ENCODE measurements at regions not wholly inside any gene's neighbourhood (a gene's known extent, or its start where the extent isn't known, plus 50 kb on each side); places are given as distances from the start of the nearest gene placed in this dataset.

- no peak overlapping the region for H3K4me3 ChIP-seq (replicated peaks; ENCODE audit: low read depth, low read length)
- DNase-seq (ENCODE audit: low read depth), result no peak
- TF ChIP-seq CTCF (IDR thresholded peaks at IDR 0.05; ENCODE audit: low read length, missing control alignments), result no peak
Measured at GRCh38 chr1:22295396-22295795, 152.5 kb upstream of the WNT4 start.

GRCh38 chr1:22295856-22296255 lies 153.0 kb upstream of the WNT4 start:
- TF ChIP-seq CTCF (IDR thresholded peaks at IDR 0.05; ENCODE audit: low read length, missing control alignments), result no peak
- DNase-seq (ENCODE audit: low read depth), result no peak
- no peak overlapping the region for H3K4me3 ChIP-seq (replicated peaks; ENCODE audit: low read depth, low read length)

- TF ChIP-seq CTCF (IDR thresholded peaks at IDR 0.05; ENCODE audit: low read length, missing control alignments), result no peak
- DNase-seq (ENCODE audit: low read depth), result no peak
- H3K4me3 ChIP-seq (replicated peaks; ENCODE audit: low read depth, low read length), result no peak overlapping the region
Measured at GRCh38 chr1:22296701-22297591, 154.0 kb upstream of the WNT4 start.

GRCh38 chr1:22297999-22298398 lies 153.7 kb upstream of the ZBTB40 start:
- TF ChIP-seq CTCF (IDR thresholded peaks at IDR 0.05; ENCODE audit: low read length, missing control alignments), result no peak
- DNase-seq (ENCODE audit: low read depth), result no peak
- no peak overlapping the region for H3K4me3 ChIP-seq (replicated peaks; ENCODE audit: low read depth, low read length)

- no peak for TF ChIP-seq CTCF (IDR thresholded peaks at IDR 0.05; ENCODE audit: low read length, missing control alignments)
- no peak for DNase-seq (ENCODE audit: low read depth)
- no peak overlapping the region for H3K4me3 ChIP-seq (replicated peaks; ENCODE audit: low read depth, low read length)
Measured at GRCh38 chr1:22303816-22304215, 147.8 kb upstream of the ZBTB40 start.

- DNase-seq (ENCODE audit: low read depth), result no peak
- TF ChIP-seq CTCF (IDR thresholded peaks at IDR 0.05; ENCODE audit: low read length, missing control alignments), result no peak
- H3K4me3 ChIP-seq (replicated peaks; ENCODE audit: low read depth, low read length), result no peak overlapping the region
Measured at GRCh38 chr1:22309572-22309971, 142.1 kb upstream of the ZBTB40 start.

- no peak for TF ChIP-seq CTCF (IDR thresholded peaks at IDR 0.05; ENCODE audit: low read length, missing control alignments)
- H3K4me3 ChIP-seq (replicated peaks; ENCODE audit: low read depth, low read length), result no peak overlapping the region
- no peak for DNase-seq (ENCODE audit: low read depth)
Measured at GRCh38 chr1:22311461-22311860, 140.2 kb upstream of the ZBTB40 start.
